ENCODE measurements at regions not wholly inside any gene's neighbourhood (a gene's known extent, or its start where the extent isn't known, plus 50 kb on each side); places are given as distances from the start of the nearest gene placed in this dataset.
"Not testable (repeated sequence)": the region's sequence is repeated elsewhere in the genome, so short reads cannot be mapped to it uniquely, and the experiment has no call there.

- DNase-seq (ENCODE audit: low spot score), result peak; percentile 6
These were observed 192.9 kb upstream of the TBL1X start for GRCh38 chrX:9271789-9272525.

- DNase-seq (ENCODE audit: low spot score), result no peak
These were observed 191.1 kb upstream of the TBL1X start for GRCh38 chrX:9273744-9274143.

GRCh38 chrX:9278475-9279233 lies 186.2 kb upstream of the TBL1X start:
- peak; percentile 34 for DNase-seq (ENCODE audit: low spot score)

- peak; percentile 18 for DNase-seq (ENCODE audit: low spot score)
These were observed 185.7 kb upstream of the TBL1X start for GRCh38 chrX:9279234-9279544.

GRCh38 chrX:9280831-9281230 lies 184.0 kb upstream of the TBL1X start:
- DNase-seq (ENCODE audit: low spot score), result no peak

- no peak for DNase-seq (ENCODE audit: low spot score)
These were observed 182.5 kb upstream of the TBL1X start for GRCh38 chrX:9282325-9282724.

GRCh38 chrX:9285342-9285771 lies 179.5 kb upstream of the TBL1X start:
- DNase-seq (ENCODE audit: low spot score), result no peak

- DNase-seq (ENCODE audit: low spot score), result no peak
These were observed 178.6 kb upstream of the TBL1X start for GRCh38 chrX:9286234-9286633.

- no peak for DNase-seq (ENCODE audit: low spot score)
These were observed 173.2 kb upstream of the TBL1X start for GRCh38 chrX:9291629-9292028.

- DNase-seq (ENCODE audit: low spot score), result no peak
These were observed 171.8 kb upstream of the TBL1X start for GRCh38 chrX:9293051-9293496.

GRCh38 chrX:9293903-9294302 lies 171.0 kb upstream of the TBL1X start:
- DNase-seq (ENCODE audit: low spot score), result no peak

- DNase-seq (ENCODE audit: low spot score), result no peak
These were observed 169.3 kb upstream of the TBL1X start for GRCh38 chrX:9295551-9295950.

GRCh38 chrX:9298221-9298620 lies 166.6 kb upstream of the TBL1X start:
- no peak for DNase-seq (ENCODE audit: low spot score)

- DNase-seq (ENCODE audit: low spot score), result not testable (repeated sequence)
These were observed 165.2 kb upstream of the TBL1X start for GRCh38 chrX:9299681-9300080.

GRCh38 chrX:9301836-9302235 lies 163.0 kb upstream of the TBL1X start:
- no peak for DNase-seq (ENCODE audit: low spot score)

- DNase-seq (ENCODE audit: low spot score), result no peak
These were observed 162.5 kb upstream of the TBL1X start for GRCh38 chrX:9302381-9302780.

GRCh38 chrX:9308426-9308825 lies 156.4 kb upstream of the TBL1X start:
- DNase-seq (ENCODE audit: low spot score), result no peak

- peak; percentile 36 for DNase-seq (ENCODE audit: low spot score)
These were observed 154.2 kb upstream of the TBL1X start for GRCh38 chrX:9310616-9311015.

- no peak for DNase-seq (ENCODE audit: low spot score)
These were observed 153.3 kb upstream of the TBL1X start for GRCh38 chrX:9311421-9312160.

GRCh38 chrX:9312922-9313867 lies 151.7 kb upstream of the TBL1X start:
- DNase-seq (ENCODE audit: low spot score), result no peak

GRCh38 chrX:9315086-9315485 lies 149.8 kb upstream of the TBL1X start:
- no peak for DNase-seq (ENCODE audit: low spot score)

- DNase-seq (ENCODE audit: low spot score), result no peak
These were observed 148.8 kb upstream of the TBL1X start for GRCh38 chrX:9316096-9316495.

All from AG08396 (cell line).